Left colon (tissue), 2 donors: ENCODE measurements at regions not wholly inside any gene's neighbourhood (a gene's known extent, or its start where the extent isn't known, plus 50 kb on each side); places are given as distances from the start of the nearest gene placed in this dataset.

Source experiments
- ATAC-seq: fragments of 200-7000 bp; cut with Tn5 transposase; one replicate; pipeline ENCODE4 v1.9.1; 2020; ENCODE audit warnings: mild to moderate bottlenecking, moderate library complexity
- DNase-seq, 2 donors: peaks; one replicate each; pipeline ENCODE4 v3.0.0-alpha.2; 2020
- intact Hi-C, 2 donors: fragments of 100-400 bp; cut with DNase I in 1 of 2; cut with micrococcal nuclease in 1 of 2; formaldehyde crosslinking; loops; one replicate each; pipeline versions ENCODE4 v1.11.2 to v1.14.0; 2022; cut with DNase I, micrococcal nuclease
- donor health status: DM: no; HTN: no; CAD: no.
- donor health status: DM: yes; HTN: yes; CAD: no.

- no peak for ATAC-seq
- no peak for DNase-seq
- intact Hi-C loops = no loop called here
Measured at GRCh38 chr15:97692301-97693015, 268.0 kb upstream of the ARRDC4 start.

DNA sequence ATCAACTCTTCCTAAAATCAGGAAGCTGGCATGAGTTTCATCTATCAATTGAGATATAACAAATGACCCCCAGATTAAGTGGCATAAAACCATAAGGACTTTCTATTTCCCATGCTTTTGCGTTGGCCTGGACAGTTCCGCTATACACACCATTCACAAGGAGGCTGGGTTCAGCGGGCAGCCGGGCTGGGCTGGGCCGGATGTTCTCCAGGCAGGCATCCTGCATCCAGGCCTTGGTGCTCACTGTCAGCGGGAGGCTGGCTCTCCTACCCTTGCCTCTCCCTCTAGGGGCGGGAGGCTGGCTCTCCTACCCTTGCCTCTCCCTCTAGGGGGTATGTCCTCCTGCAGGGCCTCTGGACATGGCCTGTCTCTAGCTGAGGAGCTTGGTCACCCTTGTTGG lies 266.0 kb upstream of the ARRDC4 start:
- DNase-seq = no peak
- ATAC-seq = no peak
- intact Hi-C loops = no loop called here

- no peak for DNase-seq
- peak; percentile 67 for ATAC-seq
- intact Hi-C loops = no loop called here
Measured at GRCh38 chr15:97703400-97703799, 257.1 kb upstream of the ARRDC4 start.

DNA sequence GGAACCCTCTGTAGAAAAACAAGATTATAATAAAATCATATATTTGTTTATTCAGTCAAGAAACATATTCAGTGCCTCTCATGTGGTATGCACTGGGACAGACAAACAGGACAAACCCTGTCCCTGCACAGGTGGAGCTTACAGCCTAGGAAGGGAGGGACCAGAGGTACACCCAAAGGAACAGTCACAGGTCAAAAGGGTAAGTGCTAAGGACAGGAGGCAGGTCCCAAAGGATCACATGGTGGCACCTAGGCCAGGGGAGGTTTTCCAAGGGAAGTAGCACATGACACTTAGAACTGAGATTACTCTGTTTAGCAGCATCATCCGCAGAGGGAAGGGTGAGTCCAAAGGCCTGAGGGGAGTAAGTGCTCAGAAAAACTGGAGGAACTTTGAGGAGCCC lies 254.4 kb upstream of the ARRDC4 start:
- ATAC-seq (peak; percentile 85), DNase-seq (peak; percentile 40 to 83)
- intact Hi-C loops = no loop called here

GRCh38 chr15:97708252-97708651 lies 252.3 kb upstream of the ARRDC4 start:
- intact Hi-C loops = no loop called here
- ATAC-seq (peak; percentile 35), DNase-seq (no peak)

DNA sequence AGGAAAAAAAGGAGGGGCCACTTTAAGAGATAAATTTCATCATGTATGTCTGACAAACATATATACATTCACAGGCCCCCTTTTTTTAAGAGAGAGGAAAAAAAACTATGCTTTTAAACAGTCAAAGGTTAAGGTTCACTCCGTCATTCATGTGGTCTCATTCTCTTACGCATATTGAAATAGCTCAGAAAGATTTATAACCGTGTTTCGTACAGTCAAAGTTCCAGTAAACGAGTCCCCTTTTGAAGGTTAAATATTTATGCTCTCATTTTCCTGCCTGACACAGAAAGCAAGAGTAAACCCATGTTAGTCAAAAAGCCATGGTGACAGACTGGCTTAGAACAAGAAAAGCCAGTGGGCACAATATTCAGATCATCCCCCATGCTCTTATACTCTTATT lies 248.0 kb upstream of the ARRDC4 start:
- peak; percentile 35 for ATAC-seq
- no peak for DNase-seq
- intact Hi-C loops = no loop called here

DNA sequence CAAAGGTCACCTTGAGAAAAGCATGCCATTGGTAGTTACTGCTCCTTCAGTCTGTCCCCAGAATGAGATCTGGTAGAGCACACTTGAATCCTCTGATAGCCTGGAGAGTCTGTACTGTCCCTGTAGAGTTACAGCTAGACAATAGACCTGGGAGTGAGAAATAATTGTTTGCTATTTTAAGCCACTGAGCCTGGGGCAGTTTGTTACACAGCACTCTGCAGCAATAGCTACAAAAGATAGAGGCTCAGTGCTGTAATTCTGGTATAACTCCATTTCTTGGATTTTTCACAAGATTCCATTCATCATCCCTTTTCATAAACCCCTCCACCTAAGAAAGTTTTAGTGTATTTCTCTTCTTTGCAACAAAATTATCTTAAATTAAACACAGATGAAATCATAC lies 242.7 kb upstream of the ARRDC4 start:
- DNase-seq (no peak), ATAC-seq (no peak)
- intact Hi-C loops = no loop called here

GRCh38 chr15:97718509-97718908 lies 242.0 kb upstream of the ARRDC4 start:
- ATAC-seq (peak; percentile 43), DNase-seq (no peak)
- intact Hi-C loops = no loop called here

DNA sequence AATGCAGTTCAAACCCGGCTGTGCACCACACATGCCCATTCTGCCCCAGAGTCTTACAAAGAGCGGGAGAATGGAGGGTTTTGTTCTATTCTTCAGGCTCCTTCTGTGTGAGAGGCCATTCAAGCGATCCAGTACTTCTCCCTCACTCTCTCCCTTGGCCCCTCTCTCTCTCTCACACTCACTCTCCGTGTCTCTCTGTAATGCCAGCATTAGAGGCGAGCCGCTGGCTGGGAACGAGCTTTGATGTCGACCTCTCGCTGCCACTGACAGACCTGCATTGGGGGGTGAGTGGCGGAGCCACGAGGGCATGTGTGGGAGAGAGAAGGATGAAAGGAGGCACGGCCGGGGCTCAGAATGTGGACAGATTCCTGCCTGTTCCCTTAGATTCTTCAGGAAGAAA lies 231.7 kb upstream of the ARRDC4 start:
- ATAC-seq = peak; percentile 53
- intact Hi-C loops = no loop called here
- peak in 1 of 2 donors; percentile 14 for DNase-seq

DNA sequence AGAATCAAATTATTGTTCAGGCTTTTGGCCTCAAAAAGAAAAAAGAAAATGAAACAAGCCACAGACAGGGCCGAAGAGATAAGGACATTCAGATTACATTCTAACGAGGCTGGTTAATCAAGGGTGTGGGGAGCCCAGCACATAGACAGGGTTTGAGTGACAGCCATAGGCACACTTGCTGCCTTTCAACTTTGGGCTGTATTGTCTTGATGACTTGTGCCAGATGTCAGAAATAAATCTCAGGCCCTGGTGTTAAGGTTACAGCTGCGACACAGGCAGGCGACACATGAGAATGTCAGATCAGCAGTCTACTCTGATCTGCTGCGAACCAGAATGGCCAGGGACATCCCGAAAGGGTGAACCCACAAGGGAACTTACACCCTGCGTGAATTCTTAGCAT lies 231.2 kb upstream of the ARRDC4 start:
- ATAC-seq (peak; percentile 82), DNase-seq (no peak)
- intact Hi-C loops = no loop called here

DNA sequence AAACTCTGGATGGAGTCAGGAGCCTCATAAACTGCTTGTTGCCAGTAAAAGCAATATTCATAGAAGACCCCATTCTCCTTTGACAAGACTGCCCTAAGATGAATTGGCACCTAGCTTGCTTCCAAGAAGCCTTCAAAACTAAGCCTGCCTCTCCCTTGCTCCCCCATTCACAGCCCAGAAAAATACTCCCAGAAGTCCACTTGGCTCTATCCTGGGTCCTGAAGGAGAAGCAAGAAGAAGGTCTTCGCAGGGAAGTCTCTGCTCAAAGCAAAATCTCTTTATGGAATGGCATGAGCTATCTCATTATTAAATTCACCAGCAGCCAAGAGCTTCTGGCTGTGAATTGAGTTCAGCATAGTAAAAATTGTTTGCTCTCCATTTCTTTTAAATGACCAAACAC lies 230.2 kb upstream of the ARRDC4 start:
- intact Hi-C loops = no loop called here
- ATAC-seq (no peak), DNase-seq (no peak)

- DNase-seq = no peak
- intact Hi-C loops = no loop called here
- no peak for ATAC-seq
Measured at GRCh38 chr15:97731859-97732258, 228.6 kb upstream of the ARRDC4 start.

DNA sequence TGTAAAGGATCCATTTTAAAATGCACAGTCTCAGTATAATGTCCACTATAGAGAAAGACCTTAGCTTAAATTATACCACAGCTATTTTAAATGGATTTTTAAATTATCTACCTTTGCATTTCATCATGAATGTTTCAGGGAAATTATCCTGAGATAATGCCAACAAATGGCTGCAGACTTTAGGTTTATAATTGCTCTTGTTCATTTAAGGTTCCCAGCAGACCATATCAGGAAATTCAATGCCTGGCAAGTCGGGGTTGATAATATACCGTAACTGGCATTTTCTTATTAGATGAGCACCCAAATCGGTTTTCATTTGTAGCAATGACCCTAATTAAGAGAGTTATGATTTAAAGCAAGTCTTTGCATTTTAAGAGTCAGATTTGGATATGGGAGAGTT lies 227.1 kb upstream of the ARRDC4 start:
- intact Hi-C loops = no loop called here
- ATAC-seq = no peak
- DNase-seq = no peak

- ATAC-seq = no peak
- intact Hi-C loops = no loop called here
- no peak for DNase-seq
Measured at GRCh38 chr15:97736748-97737147, 223.8 kb upstream of the ARRDC4 start.

GRCh38 chr15:97745481-97746071 lies 214.9 kb upstream of the ARRDC4 start:
- ATAC-seq = peak; percentile 81
- peak in 1 of 2 donors; percentile 54 for DNase-seq
- intact Hi-C loops = no loop called here

DNA sequence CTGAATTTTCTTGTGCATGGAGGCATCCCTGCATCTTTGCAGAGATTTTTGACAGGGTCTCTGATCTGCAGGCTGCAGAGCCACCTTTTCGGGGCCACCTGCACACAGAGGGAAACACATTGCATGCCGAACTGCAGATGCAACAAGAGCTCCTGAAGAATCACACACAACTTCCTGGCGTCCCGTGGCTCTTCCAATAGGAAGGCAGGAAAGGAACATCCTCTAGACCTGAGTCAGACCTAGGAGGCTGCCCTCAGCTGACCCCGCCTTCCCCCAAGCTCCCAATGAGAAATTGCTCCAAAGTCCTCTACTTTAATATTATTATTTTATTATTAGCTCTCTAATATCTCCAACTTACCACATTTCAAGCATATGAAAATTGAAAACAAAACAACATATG lies 213.2 kb upstream of the ARRDC4 start:
- intact Hi-C loops = no loop called here
- DNase-seq (no peak), ATAC-seq (no peak)

DNA sequence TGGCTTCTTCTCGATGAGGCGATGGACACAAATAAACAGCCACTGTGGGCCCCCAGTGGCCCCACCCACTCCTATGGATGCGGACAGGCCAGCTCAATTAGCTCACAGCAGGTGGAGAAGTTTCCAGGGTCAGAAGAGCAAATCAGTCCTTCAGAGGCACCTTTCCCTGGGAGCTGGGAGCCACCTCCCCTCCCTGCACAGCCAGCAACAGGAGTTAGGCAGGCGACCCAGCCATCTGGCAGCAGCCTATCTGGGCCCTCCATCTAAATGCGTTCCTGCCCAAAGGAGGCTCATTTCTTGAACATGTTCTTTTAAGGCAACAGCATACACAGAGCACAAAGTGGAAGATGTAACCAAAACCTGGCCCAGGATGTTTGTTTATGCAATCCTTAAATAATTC lies 211.9 kb upstream of the ARRDC4 start:
- ATAC-seq (no peak), DNase-seq (no peak)
- intact Hi-C loops = no loop called here

DNA sequence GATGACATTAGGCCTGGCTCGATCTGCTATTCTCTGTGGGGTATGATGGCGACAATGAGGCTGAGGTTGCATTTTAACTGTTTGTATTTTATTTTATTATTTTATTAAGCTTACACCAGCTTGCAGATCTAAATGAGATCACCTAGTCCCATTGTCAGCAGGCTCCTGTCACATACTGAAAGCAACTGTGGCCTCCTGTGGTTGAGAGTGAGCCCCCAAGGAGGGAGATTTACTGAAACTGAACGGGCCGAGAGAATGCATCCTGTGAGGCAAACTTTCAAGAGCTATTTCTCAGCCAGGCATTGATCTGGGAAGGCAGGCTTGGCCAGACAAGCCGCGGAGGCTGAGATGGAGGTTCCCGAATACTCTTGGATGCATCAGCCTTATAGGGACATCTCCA lies 210.4 kb upstream of the ARRDC4 start:
- DNase-seq = no peak
- ATAC-seq = no peak
- intact Hi-C loops = no loop called here

GRCh38 chr15:97755726-97756125 lies 204.8 kb upstream of the ARRDC4 start:
- DNase-seq (no peak), ATAC-seq (no peak)
- intact Hi-C loops = no loop called here

- no peak for DNase-seq
- intact Hi-C loops = no loop called here
Measured at GRCh38 chr15:97759363-97759762, 201.1 kb upstream of the ARRDC4 start.

DNA sequence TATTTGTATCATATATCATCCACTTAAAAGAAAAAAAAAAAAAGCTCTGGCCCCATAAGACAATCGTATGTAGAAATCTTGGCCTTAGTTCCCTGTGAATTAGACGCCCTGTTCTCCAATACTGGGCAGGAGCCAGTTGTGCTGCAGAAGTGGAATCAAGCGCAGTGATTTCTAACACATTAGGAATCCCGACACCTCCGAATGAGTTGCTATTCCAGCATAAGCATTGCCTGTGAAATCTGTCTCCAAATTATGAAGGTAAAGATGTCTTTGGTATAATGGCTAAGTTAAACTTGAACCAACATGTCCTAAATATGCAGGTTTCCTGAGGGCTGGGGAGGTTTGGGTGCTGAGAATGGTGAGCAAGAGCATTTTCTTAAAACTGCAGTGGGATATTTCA lies 199.4 kb upstream of the ARRDC4 start:
- no peak for DNase-seq
- no peak for ATAC-seq
- intact Hi-C loops = no loop called here

More at GRCh38 chr15:97759363-97759762, 201.1 kb upstream of the ARRDC4 start:
- no peak for ATAC-seq
